Kidney epithelial cell (primary cell): ENCODE measurements at regions not wholly inside any gene's neighbourhood (a gene's known extent, or its start where the extent isn't known, plus 50 kb on each side); places are given as distances from the start of the nearest gene placed in this dataset.
"Not testable (repeated sequence)": the region's sequence is repeated elsewhere in the genome, so short reads cannot be mapped to it uniquely, and the experiment has no call there.

ENCODE experiments used
- DNase-seq: peaks from one replicate; pipeline ENCODE4 v3.0.0-alpha.2; 2010; ENCODE audit warnings: low read depth
- H3K27me3 ChIP-seq: 2 replicates; pipeline ENCODE4 v1.6.0; 2011; ENCODE audit warnings: low read length; ENCODE audit not compliant: control insufficient read depth, insufficient read depth
- H3K36me3 ChIP-seq: 2 replicates; pipeline ENCODE4 v1.5.1; 2011; ENCODE audit warnings: low read length; ENCODE audit not compliant: control insufficient read depth, insufficient read depth
- H3K4me3 ChIP-seq: 2 replicates; pipeline ENCODE4 v1.5.1; 2011; ENCODE audit warnings: low read depth, mild to moderate bottlenecking, control low read depth, low read length
- CTCF ChIP-seq: IDR thresholded peaks from 2 replicates; pipeline ENCODE4 v1.5.1; 2011; ENCODE audit warnings: mild to moderate bottlenecking, moderate library complexity, low read length, control low read depth, inconsistent platforms; ENCODE audit not compliant: insufficient read depth, poor library complexity, severe bottlenecking

GRCh38 chr5:12557012-12557411 is 652.8 kb upstream of the CTNND2 start:
- no peak for DNase-seq
- no peak for TF ChIP-seq CTCF
- Histone ChIP-seq H3K36me3 (no peaks in the 10 kb centered on the region), H3K4me3 (no peak overlapping the region), H3K27me3 (no peaks in the 10 kb centered on the region)

- DNase-seq: no peak
- Histone ChIP-seq H3K27me3 (no peaks in the 10 kb centered on the region), H3K36me3 (no peaks in the 10 kb centered on the region), H3K4me3 (no peak overlapping the region)
- TF ChIP-seq CTCF: no peak
Measured at GRCh38 chr5:12526113-12526512, 621.9 kb upstream of the CTNND2 start.

- DNase-seq: no peak
- TF ChIP-seq CTCF: no peak
Measured at GRCh38 chr5:12522116-12522515, 617.9 kb upstream of the CTNND2 start.

GRCh38 chr5:12504983-12505382 is 600.7 kb upstream of the CTNND2 start:
- not testable (repeated sequence) for H3K27me3 ChIP-seq, DNase-seq, H3K4me3 ChIP-seq, H3K36me3 ChIP-seq

More at GRCh38 chr5:12522116-12522515, 617.9 kb upstream of the CTNND2 start:
- H3K36me3 ChIP-seq: no peaks in the 10 kb centered on the region
- no peak overlapping the region for H3K4me3 ChIP-seq
- H3K27me3 ChIP-seq: no peaks in the 10 kb centered on the region

- DNase-seq: no peak
- Histone ChIP-seq H3K36me3 (no peaks in the 10 kb centered on the region), H3K27me3 (no peaks in the 10 kb centered on the region), H3K4me3 (no peak overlapping the region)
- no peak for TF ChIP-seq CTCF
Measured at GRCh38 chr5:12488161-12488560, 583.9 kb upstream of the CTNND2 start.

- Histone ChIP-seq H3K4me3 (no peak overlapping the region), H3K27me3 (no peaks in the 10 kb centered on the region), H3K36me3 (no peaks in the 10 kb centered on the region)
- DNase-seq: no peak
- no peak for TF ChIP-seq CTCF
Measured at GRCh38 chr5:12480487-12480886, 576.2 kb upstream of the CTNND2 start.
